Neural progenitor cell (in vitro differentiated cells): ENCODE measurements at regions not wholly inside any gene's neighbourhood (a gene's known extent, or its start where the extent isn't known, plus 50 kb on each side); places are given as distances from the start of the nearest gene placed in this dataset.
"Not testable (repeated sequence)": the region's sequence is repeated elsewhere in the genome, so short reads cannot be mapped to it uniquely, and the experiment has no call there.

ENCODE experiments used
- CTCF ChIP-seq: fragments of 200-600 bp; sonication (generic); IDR thresholded peaks from 2 replicates; pipeline ENCODE4 v1.5.1; 2017; ENCODE audit warnings: antibody characterized with exemption, mild to moderate bottlenecking
- EZH2 ChIP-seq: fragments of 200-600 bp; sonication (generic); IDR thresholded peaks from 2 replicates; pipeline ENCODE4 v1.6.1; 2017; ENCODE audit warnings: antibody characterized with exemption, mild to moderate bottlenecking, moderate library complexity
- EZH2phosphoT487 ChIP-seq: fragments of 200-600 bp; sonication (generic); IDR thresholded peaks from 2 replicates; pipeline ENCODE4 v1.6.1; 2017; ENCODE audit warnings: antibody characterized with exemption

- not testable (repeated sequence) for TF ChIP-seq EZH2phosphoT487, CTCF, EZH2
These were observed 127.7 kb upstream of the CCZ1B start for GRCh38 chr7:6953798-6954181.
